HuH-7 (cell line): ENCODE measurements at regions not wholly inside any gene's neighbourhood (a gene's known extent, or its start where the extent isn't known, plus 50 kb on each side); places are given as distances from the start of the nearest gene placed in this dataset.
"Not testable (repeated sequence)": the region's sequence is repeated elsewhere in the genome, so short reads cannot be mapped to it uniquely, and the experiment has no call there.

Source experiments
- DNase-seq: peaks from one replicate; pipeline ENCODE4 v3.0.0; 2011; ENCODE audit warnings: low spot score

- DNase-seq: no peak
Measured at GRCh38 chr4:12692815-12693214, 791.3 kb downstream of the RAB28 start.

GRCh38 chr4:12691168-12691567 lies 793.0 kb downstream of the RAB28 start:
- DNase-seq: no peak

GRCh38 chr4:12689457-12689856 lies 794.7 kb downstream of the RAB28 start:
- no peak for DNase-seq

- DNase-seq: peak; percentile 1
Measured at GRCh38 chr4:12679217-12679616, 804.9 kb downstream of the RAB28 start.

- no peak for DNase-seq
Measured at GRCh38 chr4:12674184-12674583, 810.0 kb downstream of the RAB28 start.

- no peak for DNase-seq
Measured at GRCh38 chr4:12672303-12672702, 811.8 kb downstream of the RAB28 start.

GRCh38 chr4:12658146-12658545 lies 826.0 kb downstream of the RAB28 start:
- DNase-seq: no peak

GRCh38 chr4:12651876-12652275 lies 832.3 kb downstream of the RAB28 start:
- DNase-seq: no peak

GRCh38 chr4:12645732-12646131 lies 838.4 kb downstream of the RAB28 start:
- no peak for DNase-seq

GRCh38 chr4:12644261-12644660 lies 839.9 kb downstream of the RAB28 start:
- no peak for DNase-seq

- DNase-seq: no peak
Measured at GRCh38 chr4:12636191-12636590, 847.9 kb downstream of the RAB28 start.

GRCh38 chr4:12635629-12636028 lies 848.5 kb downstream of the RAB28 start:
- no peak for DNase-seq

- peak; percentile 32 for DNase-seq
Measured at GRCh38 chr4:12633053-12633651, 851.0 kb downstream of the RAB28 start.

GRCh38 chr4:12615822-12616221 lies 868.3 kb downstream of the RAB28 start:
- DNase-seq: no peak

- no peak for DNase-seq
Measured at GRCh38 chr4:12612876-12613275, 871.3 kb downstream of the RAB28 start.

- not testable (repeated sequence) for DNase-seq
Measured at GRCh38 chr4:12609212-12609875, 874.8 kb downstream of the RAB28 start.

- DNase-seq: no peak
Measured at GRCh38 chr4:12595986-12596385, 888.2 kb downstream of the RAB28 start.

- DNase-seq: no peak
Measured at GRCh38 chr4:12595489-12595888, 888.7 kb downstream of the RAB28 start.

- DNase-seq: no peak
Measured at GRCh38 chr4:12588582-12588981, 895.6 kb downstream of the RAB28 start.

GRCh38 chr4:12586242-12587006 lies 897.7 kb downstream of the RAB28 start:
- no peak for DNase-seq

- no peak for DNase-seq
Measured at GRCh38 chr4:12584116-12584875, 899.8 kb downstream of the RAB28 start.

- no peak for DNase-seq
Measured at GRCh38 chr4:12583275-12583674, 900.9 kb downstream of the RAB28 start.

- no peak for DNase-seq
Measured at GRCh38 chr4:12580787-12581186, 903.4 kb downstream of the RAB28 start.
